Gastrocnemius medialis (tissue), 4 donors: ENCODE measurements at regions not wholly inside any gene's neighbourhood (a gene's known extent, or its start where the extent isn't known, plus 50 kb on each side); places are given as distances from the start of the nearest gene placed in this dataset.

Experiments used
- CTCF ChIP-seq, 5 experiments: fragments of 450-650 bp in 3 of 5; fragments of 200-600 bp in 2 of 5; sonication (generic) in 2 of 5; IDR thresholded peaks in 4 of 5; conservative IDR thresholded peaks in 1 of 5; 1 replicate in 4 of 5; 2 replicates in 1 of 5; pipeline ENCODE4 v1.5.1; 2016 to 2019; ENCODE audit warnings: antibody characterized with exemption in 5 of 5, mild to moderate bottlenecking in 3 of 5, moderate library complexity in 3 of 5
- POLR2A ChIP-seq, 2 donors: fragments of 450-650 bp; IDR thresholded peaks; one replicate each; pipeline ENCODE4 v1.6.1; 2017; ENCODE audit warnings: antibody characterized with exemption in 2 of 2, mild to moderate bottlenecking in 2 of 2, moderate library complexity in 2 of 2

- TF ChIP-seq CTCF (IDR thresholded peaks at IDR 0.05 in 4 of 5, conservative IDR thresholded peaks at IDR 0.05 in 1 of 5) (no peak), POLR2A (IDR thresholded peaks at IDR 0.05) (no peak)
Measured at GRCh38 chr22:23467721-23468294, 112.3 kb downstream of the IGLL1 start.
